ENCODE measurements at regions not wholly inside any gene's neighbourhood (a gene's known extent, or its start where the extent isn't known, plus 50 kb on each side); places are given as distances from the start of the nearest gene placed in this dataset.
"Not testable (repeated sequence)": the region's sequence is repeated elsewhere in the genome, so short reads cannot be mapped to it uniquely, and the experiment has no call there.

DNA sequence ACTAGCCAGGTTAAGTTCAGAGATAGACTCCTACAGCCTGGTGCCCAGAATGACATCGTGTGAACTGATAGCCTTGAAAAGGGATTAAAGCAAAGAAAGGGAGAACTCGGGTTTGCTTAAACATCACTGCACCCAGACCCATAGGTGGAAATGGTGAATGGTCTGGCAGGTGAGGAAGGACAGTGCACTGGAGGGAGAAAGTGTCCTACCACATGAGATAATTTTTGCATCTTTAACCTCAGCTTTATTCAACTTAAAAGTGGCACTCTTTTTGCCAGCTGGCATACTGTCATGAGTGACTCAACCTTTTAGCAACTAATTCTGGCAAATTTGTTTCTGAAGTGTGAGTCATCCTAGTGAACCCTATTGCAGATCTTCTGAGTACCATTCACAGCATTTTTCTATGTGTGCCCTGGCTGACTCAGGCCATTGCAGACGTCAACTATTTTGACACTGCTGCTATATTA lies 53.0 kb upstream of the DAPP1 start:
- DNase-seq: no peak

DNA sequence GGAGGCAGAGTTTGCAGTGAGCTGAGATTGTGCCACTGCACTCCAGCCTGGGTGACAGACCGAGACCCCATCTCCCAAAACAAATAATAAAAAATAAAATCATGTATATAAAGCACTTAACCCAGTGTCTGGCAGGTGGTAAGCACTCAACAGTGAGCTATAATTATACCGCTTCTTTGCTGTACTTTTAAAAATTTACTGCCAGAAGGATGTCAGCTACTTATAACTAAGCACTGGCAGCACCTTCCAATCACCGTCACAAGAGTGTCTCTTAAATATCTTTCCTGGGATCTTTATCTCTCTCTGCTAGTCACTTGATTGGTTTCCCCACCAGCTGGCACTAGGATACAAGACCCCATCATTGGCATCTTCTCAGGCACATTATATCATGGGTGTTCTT lies 53.9 kb upstream of the DAPP1 start:
- DNase-seq: no peak

DNA sequence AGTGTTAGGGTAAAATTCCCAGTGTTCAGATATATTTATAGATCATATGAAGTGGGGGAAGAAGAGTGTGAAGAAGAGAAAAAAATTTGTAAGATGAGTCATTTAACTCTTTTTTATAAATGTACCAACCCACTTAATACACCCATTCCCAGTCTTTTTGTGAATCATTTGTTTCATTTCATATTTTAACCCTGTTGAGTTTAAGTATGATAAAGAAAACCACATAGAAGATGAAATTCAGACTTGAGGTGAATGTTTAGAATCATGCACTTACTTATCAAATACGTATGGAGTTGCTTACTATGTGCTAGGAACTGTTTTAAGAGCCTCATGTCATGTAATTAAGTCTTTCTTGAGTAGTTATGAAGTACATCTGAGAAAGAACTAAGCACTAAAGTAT lies 56.6 kb upstream of the DAPP1 start:
- no peak for DNase-seq

DNA sequence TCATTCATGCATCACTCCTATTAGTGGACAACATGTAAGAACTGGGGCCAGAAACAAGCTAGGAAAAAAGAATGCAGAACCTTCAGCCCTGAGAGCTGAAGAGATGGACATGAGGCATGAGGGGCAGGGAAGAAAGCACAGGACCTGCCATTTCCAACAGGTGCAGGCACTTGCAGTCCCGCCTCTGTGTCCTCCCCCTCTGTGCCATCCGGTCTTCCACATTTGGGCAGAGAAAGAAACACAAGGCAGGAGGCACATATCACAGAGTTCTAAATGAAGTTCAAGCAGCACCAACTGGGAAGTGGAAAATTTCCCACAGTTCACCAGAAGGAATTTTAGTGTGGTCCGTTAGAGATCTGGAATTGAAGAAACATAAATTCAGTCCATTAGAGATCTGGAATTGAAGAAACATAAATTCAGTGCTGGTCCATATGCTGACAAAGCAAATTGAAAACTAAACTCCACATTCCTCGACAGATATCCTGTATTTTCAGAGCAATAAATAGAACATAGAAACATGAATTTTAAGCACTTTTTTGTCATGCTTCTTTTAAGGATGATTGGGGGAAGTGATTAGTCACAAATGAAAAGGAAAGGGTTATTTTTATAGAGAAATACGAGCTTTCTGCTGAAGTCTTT lies 57.2 kb upstream of the DAPP1 start:
- DNase-seq: no peak

DNA sequence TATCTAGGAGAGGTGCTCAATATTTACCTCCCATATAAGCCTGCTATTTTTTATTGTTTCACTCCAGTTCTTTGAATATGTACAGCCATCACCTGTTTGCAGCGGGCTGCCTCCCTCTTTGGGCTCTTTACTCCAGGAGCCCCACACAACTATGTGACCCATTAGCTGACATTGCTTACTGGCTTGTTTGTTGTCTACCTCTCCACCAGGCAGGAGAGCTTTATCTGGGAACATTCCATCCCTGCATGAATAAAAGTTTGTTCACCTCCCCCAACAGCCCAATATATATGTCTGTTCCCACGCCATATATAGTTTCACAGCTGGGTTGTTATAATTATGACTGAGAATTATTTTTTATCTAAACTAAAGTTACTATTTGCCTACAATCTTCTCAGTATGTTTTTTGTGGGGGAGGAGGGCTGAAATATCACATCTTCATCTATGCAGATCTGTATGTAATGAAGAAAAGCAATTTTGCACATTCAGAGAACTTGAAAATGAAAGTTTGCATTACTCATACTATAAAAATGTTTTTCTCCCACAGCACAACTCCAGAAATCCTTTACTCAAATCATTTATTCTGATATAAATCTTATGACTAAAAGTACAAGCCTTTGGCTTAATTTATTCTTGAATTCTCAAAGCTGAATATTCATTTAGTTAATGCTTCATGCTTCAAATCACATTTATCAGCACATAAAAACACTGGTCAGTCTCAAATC lies 61.2 kb upstream of the DAPP1 start:
- no peak for DNase-seq

DNA sequence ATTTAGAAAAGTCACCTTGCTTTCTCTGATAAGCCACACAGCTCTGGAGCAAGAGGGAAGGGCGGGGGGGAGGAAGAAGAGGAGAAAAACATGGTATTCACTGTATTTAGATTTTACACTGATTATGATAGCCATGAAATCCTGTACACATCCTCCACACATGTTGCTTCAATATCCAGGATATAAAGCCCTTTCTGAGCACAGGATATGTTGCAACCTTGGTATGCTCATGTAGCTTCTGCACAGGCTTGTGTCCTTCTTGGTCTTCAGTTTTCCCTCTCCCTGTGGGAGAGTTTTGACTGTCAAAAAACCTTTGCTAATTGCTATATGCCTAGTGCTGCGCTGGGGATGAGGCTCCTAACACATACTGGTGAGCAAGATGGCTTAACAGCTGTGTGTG lies 61.9 kb upstream of the DAPP1 start:
- DNase-seq: no peak

DNA sequence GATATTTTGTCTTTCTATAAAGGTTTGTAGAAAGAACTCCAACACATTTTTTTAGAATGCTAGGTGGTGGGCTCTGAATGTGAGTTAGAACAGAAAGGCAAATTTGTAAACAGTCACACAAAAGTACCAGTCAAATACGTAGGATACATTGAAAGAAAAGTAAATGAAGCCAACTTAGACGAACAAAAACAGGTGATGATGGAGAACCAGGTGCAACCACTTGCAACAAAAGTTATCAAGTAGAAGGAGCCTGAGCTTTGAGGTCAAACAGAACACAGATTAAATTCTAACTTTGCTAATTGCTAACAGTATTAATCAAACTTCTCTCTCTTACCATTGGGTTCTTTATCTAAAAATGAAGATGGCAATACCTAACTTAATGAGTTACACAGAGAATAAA lies 62.7 kb upstream of the DAPP1 start:
- no peak for DNase-seq

DNA sequence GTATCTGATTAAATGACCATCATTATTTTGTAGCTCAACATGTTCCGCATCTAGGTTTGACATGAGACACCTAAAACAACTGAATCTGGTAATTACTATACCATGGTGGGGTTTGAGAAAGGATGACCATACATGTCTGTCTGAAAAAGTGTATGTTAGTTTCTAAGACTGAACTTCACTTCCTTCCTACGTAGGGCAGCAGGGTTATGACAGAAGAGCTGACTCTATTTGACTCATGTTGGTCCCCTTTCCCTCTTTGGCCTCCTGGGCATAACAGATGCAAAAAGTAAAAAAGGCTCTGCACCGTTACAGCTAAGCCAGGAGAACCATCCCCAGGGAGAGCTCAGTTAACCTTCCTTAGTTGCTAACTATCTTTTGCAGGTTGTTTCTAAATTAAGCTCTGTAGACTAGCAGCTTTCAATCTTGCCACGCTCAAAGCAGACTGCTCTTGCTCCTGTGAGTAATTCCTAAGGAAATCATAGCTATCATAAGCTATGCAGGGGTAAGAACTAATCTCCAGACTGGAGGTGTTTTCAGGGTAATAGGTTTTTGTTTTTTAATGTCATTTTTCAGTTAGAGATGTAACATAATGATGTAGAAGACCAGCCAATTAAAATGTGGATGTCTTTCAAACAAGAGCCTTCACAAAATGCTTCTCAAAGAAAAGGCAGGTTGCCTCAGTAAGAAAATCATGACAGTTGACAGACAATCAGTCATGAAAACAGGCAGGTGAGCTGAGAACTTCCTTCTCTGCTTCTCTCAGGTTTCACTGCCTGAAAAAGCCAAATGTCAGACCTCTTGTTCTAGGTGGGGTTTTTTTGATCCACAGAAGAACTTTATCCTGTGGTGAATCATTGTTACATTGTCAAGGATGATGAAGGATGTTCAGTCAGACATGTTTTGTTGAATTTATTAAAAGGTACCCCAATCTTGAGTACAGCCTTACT lies 66.9 kb upstream of the DAPP1 start:
- DNase-seq: no peak

DNA sequence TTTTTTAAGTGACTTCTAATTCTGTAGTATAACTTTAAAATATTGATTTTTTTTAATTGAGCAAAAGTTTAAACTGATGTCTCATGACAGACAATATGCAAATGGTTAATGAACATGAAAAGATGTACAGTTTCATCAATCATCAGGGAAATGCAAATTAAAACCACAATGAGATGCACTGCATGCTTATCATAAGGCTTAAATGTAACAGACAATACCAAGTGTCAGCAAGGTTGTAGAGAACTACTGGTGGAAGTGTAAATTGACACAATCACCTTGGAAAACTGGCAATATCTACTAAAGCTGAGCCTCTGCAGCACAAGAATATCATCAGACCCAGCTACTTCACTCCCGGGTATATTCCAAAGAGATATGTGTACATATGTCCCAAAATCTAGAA lies 70.2 kb upstream of the DAPP1 start:
- DNase-seq: no peak

DNA sequence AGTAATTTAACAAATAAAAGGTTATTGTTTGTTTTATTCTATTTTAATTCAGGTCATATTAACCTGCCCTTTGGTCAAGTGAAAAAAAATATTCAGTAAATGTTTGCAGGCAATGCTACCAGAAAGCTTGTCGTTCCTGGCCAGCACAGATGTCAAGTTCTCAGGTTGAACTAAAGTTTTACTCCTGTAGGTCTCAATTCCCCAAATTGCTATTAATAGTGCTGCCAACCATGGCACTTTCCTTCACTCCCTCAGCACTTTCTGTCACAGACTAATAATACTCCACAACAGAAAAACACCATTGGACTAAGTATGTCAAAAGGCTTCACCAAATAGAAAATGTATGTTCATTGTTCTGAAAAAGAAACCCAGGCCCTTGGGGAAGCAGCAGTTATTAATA lies 79.2 kb upstream of the C4orf54 start:
- no peak for DNase-seq

DNA sequence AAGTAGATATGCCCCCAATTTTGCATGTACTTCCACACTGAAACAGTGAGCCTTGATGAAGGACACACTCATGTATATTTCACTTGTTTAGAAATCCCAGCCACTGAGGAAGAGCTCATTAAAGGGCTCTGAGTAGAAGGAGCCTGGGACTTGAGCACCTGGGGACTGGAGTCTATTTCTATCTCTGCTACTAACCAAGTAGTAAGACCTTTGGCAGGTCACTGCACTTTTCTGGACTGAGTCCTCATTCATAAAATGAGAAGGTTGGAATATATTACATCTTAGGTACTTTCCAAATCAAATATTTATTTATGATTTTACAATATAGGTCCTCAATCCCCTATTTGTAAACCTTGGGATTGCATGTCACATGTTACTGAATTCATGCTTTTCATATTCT lies 78.2 kb upstream of the C4orf54 start:
- DNase-seq: no peak

DNA sequence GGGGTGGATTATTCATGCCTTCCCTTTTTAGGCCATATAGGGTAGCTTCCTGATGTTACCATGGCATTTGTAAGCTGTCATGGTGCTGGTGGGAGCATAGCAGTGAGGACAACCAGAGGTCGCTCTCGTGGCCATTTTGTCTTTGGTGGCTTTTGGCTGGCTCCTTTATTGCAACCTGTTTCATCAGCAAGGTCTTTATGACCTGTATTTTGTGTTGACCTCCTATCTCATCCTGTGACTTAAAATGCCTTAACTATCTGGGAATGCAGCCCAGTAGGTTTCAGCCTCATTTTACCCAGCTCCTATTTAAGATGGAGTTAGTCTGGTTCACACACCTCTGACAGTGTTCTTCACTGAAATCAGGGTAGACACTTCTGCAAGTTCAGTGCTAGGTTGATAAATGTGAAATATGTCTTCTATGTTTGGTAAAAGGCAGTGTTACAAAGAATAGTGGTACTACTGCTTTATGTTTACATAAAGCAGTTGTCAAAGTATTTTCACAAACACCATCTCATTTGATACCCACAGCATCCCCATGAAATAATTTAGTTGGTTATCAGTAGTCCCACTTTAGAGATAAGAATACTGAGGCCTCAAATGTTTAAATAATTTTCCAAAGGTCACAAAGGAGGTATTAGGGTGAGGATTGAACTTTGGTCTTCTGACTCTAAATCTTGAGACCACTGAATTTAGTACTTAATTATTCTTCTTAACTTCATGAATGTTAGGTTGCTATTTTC lies 77.1 kb upstream of the C4orf54 start:
- DNase-seq: no peak

DNA sequence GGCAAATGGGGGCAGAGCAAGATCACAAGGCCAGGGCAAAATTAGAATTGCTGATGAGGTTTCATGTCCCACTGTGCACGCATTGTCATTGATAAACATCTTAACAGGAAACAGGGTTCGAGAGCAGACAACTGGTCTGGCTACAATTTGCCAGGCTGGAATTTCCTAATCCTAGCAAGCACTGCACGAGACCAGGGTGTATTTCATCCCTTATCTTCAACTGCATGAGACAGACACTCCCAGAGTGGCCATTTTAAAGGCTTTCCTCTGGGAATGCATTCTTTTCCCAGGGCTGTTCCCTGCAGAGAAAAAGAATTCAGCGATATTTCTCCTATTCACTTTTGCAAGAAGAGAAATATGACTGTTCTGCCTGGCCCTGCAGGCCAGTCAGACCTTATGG lies 75.8 kb upstream of the C4orf54 start:
- DNase-seq: not testable (repeated sequence)

DNA sequence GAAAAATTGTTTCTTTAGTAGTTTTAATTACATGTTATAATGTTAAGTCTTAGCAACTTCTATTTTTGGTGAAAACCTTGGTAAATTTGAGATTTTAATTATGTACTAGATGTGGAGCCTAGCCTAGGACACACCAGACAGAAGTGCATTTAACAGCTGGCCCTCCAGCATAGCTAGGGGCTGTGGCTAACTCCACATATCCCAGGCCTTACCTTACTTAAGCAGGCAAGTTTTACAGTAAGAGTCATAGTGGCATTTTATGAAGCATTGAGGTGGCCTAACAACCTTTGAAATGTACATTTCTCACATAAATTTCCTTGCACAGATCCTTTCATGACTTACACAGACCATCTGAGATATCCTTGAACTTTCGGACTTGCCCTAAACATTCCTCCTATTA lies 71.6 kb upstream of the C4orf54 start:
- DNase-seq: no peak

DNA sequence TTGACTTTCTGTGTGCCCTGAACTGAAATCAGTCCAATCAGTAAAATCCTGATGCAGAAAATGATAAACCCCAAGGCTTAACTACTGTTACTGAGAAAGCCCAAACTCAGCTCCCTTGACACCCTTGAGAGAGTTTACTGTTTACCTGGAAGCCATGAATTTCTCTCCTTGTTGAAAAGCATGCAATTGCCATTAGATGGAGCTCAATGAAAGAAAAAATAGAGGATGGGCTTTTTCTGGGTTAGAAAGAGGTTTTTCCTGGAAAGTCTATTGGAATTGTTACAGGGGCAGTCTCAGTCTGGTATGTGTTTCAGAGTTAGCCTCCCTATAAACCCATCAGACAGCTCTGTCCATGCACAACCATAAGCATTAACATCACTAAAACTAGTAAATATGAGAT lies 66.4 kb upstream of the C4orf54 start:
- DNase-seq: no peak

DNA sequence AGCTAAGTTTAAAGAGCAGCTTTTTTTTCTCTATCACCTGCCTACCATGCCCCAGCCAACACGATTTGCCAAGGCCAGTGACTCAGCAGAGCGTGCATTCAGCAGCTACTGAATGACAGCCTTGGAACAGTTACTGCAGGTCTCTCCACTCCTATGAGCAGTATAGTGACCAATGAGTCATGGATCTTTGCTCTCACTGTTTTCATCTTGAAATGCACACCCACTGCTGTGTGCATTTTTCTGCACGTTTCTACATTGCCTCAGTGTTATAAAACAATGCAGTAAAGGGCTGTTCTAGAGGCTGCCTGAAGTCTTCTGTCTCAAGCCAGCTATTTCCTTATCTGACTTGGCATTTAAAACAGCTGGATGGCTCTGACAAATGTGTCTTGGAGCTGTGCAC lies 66.0 kb upstream of the C4orf54 start:
- DNase-seq: peak; percentile 14

DNA sequence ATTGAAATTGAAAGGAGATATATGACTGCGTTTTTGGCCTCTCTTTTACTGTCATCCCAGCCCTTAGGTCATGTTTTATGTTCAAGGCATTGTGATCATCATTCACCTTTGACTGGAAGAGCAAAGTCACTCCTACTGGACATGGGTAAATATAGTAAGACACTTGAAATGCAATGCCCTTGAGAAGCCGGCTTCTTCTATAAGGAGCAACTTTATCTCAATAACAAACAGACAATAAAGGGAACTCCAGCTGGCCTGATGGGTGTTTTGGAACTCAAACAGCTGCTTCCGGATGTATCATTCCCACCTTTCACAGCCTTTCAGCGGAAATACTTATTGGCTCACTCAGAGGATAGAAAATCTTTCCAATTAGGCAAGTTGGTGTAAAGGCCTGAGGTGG lies 65.1 kb upstream of the C4orf54 start:
- DNase-seq: no peak

DNA sequence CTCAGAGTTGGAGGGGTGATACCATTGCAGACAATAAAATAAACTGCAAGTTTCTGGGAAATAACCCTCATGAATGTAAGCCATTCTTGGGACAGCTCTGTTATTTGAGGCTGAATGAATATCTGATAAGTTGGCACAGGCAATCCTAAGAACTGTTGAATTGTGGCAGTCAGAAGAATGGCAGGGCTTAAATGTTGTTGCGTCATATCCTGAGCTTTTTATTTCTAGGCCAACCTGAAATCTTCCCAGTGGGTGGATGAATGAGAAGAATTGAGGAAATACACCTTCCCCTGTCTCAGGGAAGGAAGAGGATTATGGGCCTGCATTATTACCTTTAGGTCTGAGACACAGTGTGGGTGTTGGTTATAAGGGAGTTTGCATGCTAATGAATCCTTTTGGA lies 64.4 kb upstream of the C4orf54 start:
- no peak for DNase-seq

DNA sequence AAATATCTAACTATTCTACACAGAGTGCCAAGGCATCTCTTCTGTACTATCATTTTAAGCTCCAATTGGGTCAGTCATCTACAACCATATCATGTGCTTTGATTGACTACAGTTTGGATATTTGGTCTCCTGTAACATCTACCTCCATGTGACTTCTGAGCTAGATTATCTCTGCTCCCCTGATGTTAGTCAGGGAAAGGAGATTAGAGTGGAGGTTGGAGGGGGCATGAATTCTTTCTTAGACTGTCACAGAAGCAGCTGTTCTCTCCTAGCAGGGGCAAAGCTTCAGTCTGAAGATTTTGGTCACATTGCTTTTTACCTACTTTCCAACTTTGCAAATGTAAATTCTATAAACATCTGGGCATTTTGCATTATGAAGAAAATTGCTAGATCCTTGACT lies 62.6 kb upstream of the C4orf54 start:
- DNase-seq: no peak

DNA sequence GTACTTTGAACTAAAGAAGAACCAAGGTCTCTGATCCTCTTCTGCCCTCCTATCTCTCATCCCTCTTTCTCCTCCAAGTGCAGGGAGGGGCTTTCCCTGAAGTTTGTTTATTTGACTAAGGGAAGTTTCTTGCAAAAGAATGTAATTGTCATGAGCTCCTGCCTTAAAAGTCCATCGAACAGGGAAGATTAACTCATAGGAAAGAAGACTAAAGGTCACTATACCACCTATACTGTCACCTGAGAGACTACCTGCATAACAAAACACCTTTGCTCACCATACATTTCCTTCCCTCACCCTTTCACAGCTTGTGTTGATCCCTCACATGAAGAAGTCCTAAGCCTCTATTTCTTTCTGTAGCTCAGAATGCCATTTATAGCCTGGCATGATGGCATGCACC lies 59.4 kb upstream of the C4orf54 start:
- no peak for DNase-seq

DNA sequence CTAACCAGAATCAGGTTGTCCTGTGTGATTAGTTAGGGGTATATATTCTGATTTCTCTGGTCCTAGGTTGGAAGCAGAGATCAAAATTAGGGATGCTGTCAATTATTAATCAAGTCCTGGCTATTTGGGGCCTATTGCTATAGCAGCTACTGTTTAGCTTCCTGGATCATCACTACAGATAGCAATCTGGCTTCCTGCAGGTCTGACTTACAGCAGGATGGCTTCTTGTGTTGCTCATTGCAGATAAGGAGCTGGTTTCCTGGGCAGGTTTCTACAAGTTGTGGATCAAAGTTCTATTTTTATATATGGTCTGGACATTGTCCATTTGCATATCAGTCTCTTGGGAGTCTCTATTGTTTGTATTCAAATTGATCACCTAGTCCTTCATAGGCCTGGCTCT lies 57.7 kb upstream of the C4orf54 start:
- no peak for DNase-seq

DNA sequence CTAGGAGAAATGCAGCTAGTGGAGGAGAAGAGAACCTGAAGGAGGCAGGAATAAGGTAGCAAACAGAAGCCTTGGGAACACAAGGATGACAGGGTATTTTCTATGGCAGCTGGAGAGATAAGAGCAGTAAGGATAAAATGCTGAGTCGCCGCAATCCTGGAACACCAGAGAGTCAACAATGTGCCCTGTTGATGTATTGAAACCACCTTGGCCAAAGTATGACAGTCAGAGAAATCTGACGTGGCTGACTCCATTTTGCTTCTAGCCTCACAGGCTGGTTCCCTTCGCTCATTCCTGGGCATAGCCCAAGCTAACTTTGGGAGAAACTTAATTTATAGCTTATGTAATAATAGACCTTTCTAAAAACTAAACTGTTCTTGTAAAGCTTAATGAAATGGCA lies 56.6 kb upstream of the C4orf54 start:
- DNase-seq: no peak

DNA sequence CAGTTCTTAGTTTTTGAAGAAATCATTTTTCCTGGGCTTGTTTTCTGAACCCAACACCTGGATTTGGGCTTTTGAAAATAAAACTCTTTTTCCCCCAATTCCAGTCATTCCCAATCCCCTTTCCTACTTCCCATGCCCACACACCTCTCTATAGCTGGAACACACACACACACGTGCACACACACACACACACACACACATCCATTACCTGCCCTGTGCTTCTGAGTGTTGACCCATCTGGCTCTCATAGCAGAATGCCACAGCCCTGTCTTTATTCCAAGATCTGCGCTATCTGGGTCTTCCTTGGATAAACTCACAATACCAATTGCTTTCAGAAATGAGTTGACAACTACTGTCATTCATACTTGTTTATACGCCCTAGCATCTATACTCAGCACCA lies 54.9 kb upstream of the C4orf54 start:
- no peak for DNase-seq
